Neural cell (in vitro differentiated cells): ENCODE measurements at regions not wholly inside any gene's neighbourhood (a gene's known extent, or its start where the extent isn't known, plus 50 kb on each side); places are given as distances from the start of the nearest gene placed in this dataset.

Source experiments
- H2AFZ ChIP-seq: fragments of 200-600, 300-800 bp; sonication (generic), shearing (Covaris generic); 2 replicates; pipeline ENCODE4 v1.6.0; 2014; ENCODE audit warnings: low read depth, mild to moderate bottlenecking, antibody characterized with exemption, low read length, moderate library complexity
- H3F3A ChIP-seq: fragments of 200-600 bp; shearing (Covaris generic); 2 replicates; pipeline ENCODE4 v1.6.1; 2016; ENCODE audit warnings: mild to moderate bottlenecking, moderate library complexity, mixed read lengths, antibody characterized with exemption, low read length; ENCODE audit not compliant: insufficient read depth, poor library complexity, severe bottlenecking
- H3K27ac ChIP-seq: fragments of 200-600, 300-800 bp; sonication (generic), shearing (Covaris generic); 2 replicates; pipeline ENCODE4 v1.5.1; 2014; ENCODE audit warnings: mild to moderate bottlenecking, low read length, moderate library complexity
- H3K27me3 ChIP-seq: fragments of 300-800, 200-600 bp; sonication (generic), shearing (Covaris generic); 2 replicates; pipeline ENCODE4 v1.6.0; 2014; ENCODE audit warnings: mild to moderate bottlenecking, low read depth, low read length, moderate library complexity; ENCODE audit not compliant: insufficient read depth
- H3K36me3 ChIP-seq: fragments of 300-800, 200-600 bp; sonication (generic), shearing (Covaris generic); 2 replicates; pipeline ENCODE4 v1.5.1; 2014; ENCODE audit warnings: mild to moderate bottlenecking, antibody characterized with exemption, low read length, moderate library complexity; ENCODE audit not compliant: insufficient read depth
- H3K4me2 ChIP-seq: fragments of 300-800, 200-600 bp; sonication (generic), shearing (Covaris generic); 2 replicates; pipeline ENCODE4 v1.6.0; 2014; ENCODE audit warnings: mild to moderate bottlenecking, low read length
- H3K4me3 ChIP-seq: fragments of 300-800, 200-600 bp; sonication (generic), shearing (Covaris generic); 2 replicates; pipeline ENCODE4 v1.5.1; 2014; ENCODE audit warnings: mild to moderate bottlenecking, low read length, moderate library complexity
- H3K79me2 ChIP-seq: fragments of 200-600 bp; shearing (Covaris generic); replicated peaks from 2 replicates; pipeline ENCODE4 v1.6.0; 2014; ENCODE audit warnings: mild to moderate bottlenecking, low read length, moderate library complexity; ENCODE audit not compliant: insufficient read depth
- H3K9ac ChIP-seq: fragments of 300-800, 200-600 bp; sonication (generic), shearing (Covaris generic); 2 replicates; pipeline ENCODE4 v1.6.1; 2016; ENCODE audit warnings: mild to moderate bottlenecking, low read length, mixed read lengths
- H3K9me2 ChIP-seq: fragments of 200-600 bp; shearing (Covaris generic); 2 replicates; pipeline ENCODE4 v1.6.1; 2016; ENCODE audit warnings: mild to moderate bottlenecking, low read length, mixed read lengths; ENCODE audit not compliant: insufficient read depth
- H3K9me3 ChIP-seq: fragments of 200-600, 300-800 bp; sonication (generic), shearing (Covaris generic); 2 replicates; pipeline ENCODE4 v1.6.1; 2016; ENCODE audit warnings: mild to moderate bottlenecking, mixed run types, low read length, moderate library complexity, mixed read lengths
- H4K20me1 ChIP-seq: fragments of 200-600 bp; shearing (Covaris generic); 2 replicates; pipeline ENCODE4 v1.6.1; 2016; ENCODE audit warnings: mild to moderate bottlenecking, mixed run types; ENCODE audit not compliant: insufficient read depth
- EP300 ChIP-seq: fragments of 450-650 bp; conservative IDR thresholded peaks from 2 replicates; pipeline ENCODE4 v1.6.1; 2014; ENCODE audit warnings: antibody characterized with exemption, mild to moderate bottlenecking, moderate library complexity; ENCODE audit not compliant: poor library complexity, severe bottlenecking
- EZH2 ChIP-seq: fragments of 200-600, 300-800 bp; shearing (Covaris generic), sonication (generic); IDR thresholded peaks from 2 replicates; pipeline ENCODE4 v1.6.1; 2014; ENCODE audit warnings: antibody characterized with exemption, low read length, borderline replicate concordance, mild to moderate bottlenecking; ENCODE audit not compliant: insufficient read depth, poor library complexity, severe bottlenecking
- MXI1 ChIP-seq: fragments of 450-650 bp; conservative IDR thresholded peaks from 2 replicates; pipeline ENCODE4 v1.6.1; 2014; ENCODE audit warnings: antibody characterized with exemption, mild to moderate bottlenecking; ENCODE audit not compliant: poor library complexity, severe bottlenecking
- POLR2AphosphoS5 ChIP-seq: IDR thresholded peaks from 2 replicates; pipeline ENCODE4 v1.6.1; 2012
- RAD21 ChIP-seq: fragments of 450-650 bp; conservative IDR thresholded peaks from 2 replicates; pipeline ENCODE4 v1.6.1; 2014; ENCODE audit warnings: antibody characterized with exemption, mild to moderate bottlenecking, moderate library complexity
- SMC3 ChIP-seq: fragments of 450-650 bp; conservative IDR thresholded peaks from 2 replicates; pipeline ENCODE4 v1.6.1; 2014; ENCODE audit warnings: antibody characterized with exemption, mild to moderate bottlenecking, moderate library complexity; ENCODE audit not compliant: poor library complexity
- TAF1 ChIP-seq: IDR thresholded peaks from 2 replicates; pipeline ENCODE4 v1.6.1; 2012; ENCODE audit warnings: low read depth
- TF ChIP-seq, protein P1 (sequence below): fragments of 450-650 bp; IDR thresholded peaks from 2 replicates; pipeline ENCODE4 v1.5.1; 2014; ENCODE audit warnings: antibody characterized with exemption, mild to moderate bottlenecking, moderate library complexity; ENCODE audit not compliant: poor library complexity, severe bottlenecking
- TF ChIP-seq, protein P2 (sequence below): IDR thresholded peaks from 2 replicates; pipeline ENCODE4 v1.6.1; 2012; ENCODE audit warnings: borderline replicate concordance

DNA sequence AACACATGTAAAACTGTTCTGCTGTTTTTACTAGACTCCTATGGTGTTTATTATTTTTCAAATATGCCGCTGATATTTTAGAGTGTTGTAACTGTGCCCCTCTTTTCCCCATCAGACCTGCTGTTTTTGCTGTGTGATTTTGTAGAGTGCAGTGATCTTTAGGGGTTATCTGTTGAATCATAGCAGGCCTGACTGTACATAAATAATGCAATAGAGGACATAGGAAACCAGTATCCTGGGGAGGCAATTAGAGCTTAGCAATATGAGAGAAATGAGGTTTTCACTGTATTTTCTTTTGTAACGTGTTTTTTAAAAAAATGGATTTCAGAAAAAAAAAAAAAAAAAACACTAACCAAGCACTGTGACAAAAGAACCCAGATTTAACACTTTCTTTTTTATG lies 662.2 kb downstream of the TOX3 start:
- Histone ChIP-seq H3K36me3 (no peaks in the 10 kb centered on the region), H3K79me2 (no peaks in the 10 kb centered on the region), H3K27me3 (no peaks in the 10 kb centered on the region), H3K4me3 (no peak overlapping the region), H3K9ac (no peak overlapping the region), H3F3A (no peaks in the 10 kb centered on the region), H3K9me2 (no peaks in the 10 kb centered on the region), H3K4me2 (no peak overlapping the region), H3K27ac (no peak overlapping the region), H3K9me3 (no peaks in the 10 kb centered on the region), H4K20me1 (no peaks in the 10 kb centered on the region), H2AFZ (no peak overlapping the region)
- TF ChIP-seq EP300 (no peak), TAF1 (no peak), RAD21 (no peak), MXI1 (no peak), EZH2 (no peak), SMC3 (no peak), POLR2AphosphoS5 (no peak)
- TF ChIP-seq, protein P1, sequence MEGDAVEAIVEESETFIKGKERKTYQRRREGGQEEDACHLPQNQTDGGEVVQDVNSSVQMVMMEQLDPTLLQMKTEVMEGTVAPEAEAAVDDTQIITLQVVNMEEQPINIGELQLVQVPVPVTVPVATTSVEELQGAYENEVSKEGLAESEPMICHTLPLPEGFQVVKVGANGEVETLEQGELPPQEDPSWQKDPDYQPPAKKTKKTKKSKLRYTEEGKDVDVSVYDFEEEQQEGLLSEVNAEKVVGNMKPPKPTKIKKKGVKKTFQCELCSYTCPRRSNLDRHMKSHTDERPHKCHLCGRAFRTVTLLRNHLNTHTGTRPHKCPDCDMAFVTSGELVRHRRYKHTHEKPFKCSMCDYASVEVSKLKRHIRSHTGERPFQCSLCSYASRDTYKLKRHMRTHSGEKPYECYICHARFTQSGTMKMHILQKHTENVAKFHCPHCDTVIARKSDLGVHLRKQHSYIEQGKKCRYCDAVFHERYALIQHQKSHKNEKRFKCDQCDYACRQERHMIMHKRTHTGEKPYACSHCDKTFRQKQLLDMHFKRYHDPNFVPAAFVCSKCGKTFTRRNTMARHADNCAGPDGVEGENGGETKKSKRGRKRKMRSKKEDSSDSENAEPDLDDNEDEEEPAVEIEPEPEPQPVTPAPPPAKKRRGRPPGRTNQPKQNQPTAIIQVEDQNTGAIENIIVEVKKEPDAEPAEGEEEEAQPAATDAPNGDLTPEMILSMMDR, result no peak
- TF ChIP-seq, protein P2, sequence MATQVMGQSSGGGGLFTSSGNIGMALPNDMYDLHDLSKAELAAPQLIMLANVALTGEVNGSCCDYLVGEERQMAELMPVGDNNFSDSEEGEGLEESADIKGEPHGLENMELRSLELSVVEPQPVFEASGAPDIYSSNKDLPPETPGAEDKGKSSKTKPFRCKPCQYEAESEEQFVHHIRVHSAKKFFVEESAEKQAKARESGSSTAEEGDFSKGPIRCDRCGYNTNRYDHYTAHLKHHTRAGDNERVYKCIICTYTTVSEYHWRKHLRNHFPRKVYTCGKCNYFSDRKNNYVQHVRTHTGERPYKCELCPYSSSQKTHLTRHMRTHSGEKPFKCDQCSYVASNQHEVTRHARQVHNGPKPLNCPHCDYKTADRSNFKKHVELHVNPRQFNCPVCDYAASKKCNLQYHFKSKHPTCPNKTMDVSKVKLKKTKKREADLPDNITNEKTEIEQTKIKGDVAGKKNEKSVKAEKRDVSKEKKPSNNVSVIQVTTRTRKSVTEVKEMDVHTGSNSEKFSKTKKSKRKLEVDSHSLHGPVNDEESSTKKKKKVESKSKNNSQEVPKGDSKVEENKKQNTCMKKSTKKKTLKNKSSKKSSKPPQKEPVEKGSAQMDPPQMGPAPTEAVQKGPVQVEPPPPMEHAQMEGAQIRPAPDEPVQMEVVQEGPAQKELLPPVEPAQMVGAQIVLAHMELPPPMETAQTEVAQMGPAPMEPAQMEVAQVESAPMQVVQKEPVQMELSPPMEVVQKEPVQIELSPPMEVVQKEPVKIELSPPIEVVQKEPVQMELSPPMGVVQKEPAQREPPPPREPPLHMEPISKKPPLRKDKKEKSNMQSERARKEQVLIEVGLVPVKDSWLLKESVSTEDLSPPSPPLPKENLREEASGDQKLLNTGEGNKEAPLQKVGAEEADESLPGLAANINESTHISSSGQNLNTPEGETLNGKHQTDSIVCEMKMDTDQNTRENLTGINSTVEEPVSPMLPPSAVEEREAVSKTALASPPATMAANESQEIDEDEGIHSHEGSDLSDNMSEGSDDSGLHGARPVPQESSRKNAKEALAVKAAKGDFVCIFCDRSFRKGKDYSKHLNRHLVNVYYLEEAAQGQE, result no peak

DNA sequence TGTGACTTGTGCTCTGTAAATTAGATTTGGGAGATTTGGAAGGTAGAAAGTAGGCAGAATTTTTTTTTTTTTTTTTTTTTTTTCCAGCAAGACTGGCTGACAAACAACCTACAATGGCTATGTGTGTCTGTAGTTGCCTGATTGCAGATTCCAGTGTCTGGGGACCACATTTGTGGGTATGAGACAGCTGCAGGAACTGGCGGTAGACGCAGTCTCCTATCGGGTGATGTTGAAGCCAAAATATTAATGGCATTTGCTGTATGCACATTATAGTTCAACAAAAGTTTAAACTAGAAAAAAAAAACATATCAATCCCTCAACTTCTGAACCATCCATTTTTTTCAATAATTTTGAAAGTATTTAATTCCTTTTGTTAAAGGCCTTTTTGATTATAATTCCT lies 665.2 kb downstream of the TOX3 start:
- no peaks in the 10 kb centered on the region for H3F3A ChIP-seq

More for the DNA sequence above, 665.2 kb downstream of the TOX3 start:
- H2AFZ ChIP-seq, result no peak overlapping the region
- TF ChIP-seq EZH2 (no peak), EP300 (no peak), MXI1 (no peak), TAF1 (no peak), POLR2AphosphoS5 (no peak), RAD21 (no peak), SMC3 (no peak)
- TF ChIP-seq, protein P1, result no peak
- TF ChIP-seq, protein P2, result no peak
- no peaks in the 10 kb centered on the region for H3K9me2 ChIP-seq
- no peak overlapping the region for H3K27ac ChIP-seq
- no peak overlapping the region for H3K4me3 ChIP-seq
- H3K9me3 ChIP-seq, result no peaks in the 10 kb centered on the region
- H3K4me2 ChIP-seq, result no peak overlapping the region
- no peaks in the 10 kb centered on the region for H4K20me1 ChIP-seq
- no peaks in the 10 kb centered on the region for H3K27me3 ChIP-seq
- no peak overlapping the region for H3K9ac ChIP-seq
- no peaks in the 10 kb centered on the region for H3K36me3 ChIP-seq
- no peaks in the 10 kb centered on the region for H3K79me2 ChIP-seq
